BE2C (cell line): ENCODE measurements at regions not wholly inside any gene's neighbourhood (a gene's known extent, or its start where the extent isn't known, plus 50 kb on each side); places are given as distances from the start of the nearest gene placed in this dataset.

Source experiments
- DNase-seq: peaks from one replicate; pipeline ENCODE4 v3.0.0-alpha.2; 2020
- H3K27me3 ChIP-seq: fragments of 250-450 bp; sonication (Bioruptor Pico); 2 replicates; pipeline ENCODE4 v1.5.1; 2020; ENCODE audit warnings: mild to moderate bottlenecking
- H3K36me3 ChIP-seq: fragments of 250-450 bp; sonication (Bioruptor Pico); 2 replicates; pipeline ENCODE4 v1.5.1; 2020; ENCODE audit warnings: mild to moderate bottlenecking
- H3K4me1 ChIP-seq: fragments of 250-450 bp; sonication (Bioruptor Pico); 2 replicates; pipeline ENCODE4 v1.5.1; 2020
- H3K4me3 ChIP-seq: 2 replicates; pipeline ENCODE4 v1.5.1; 2011; ENCODE audit warnings: low read depth, low read length
- H3K9me3 ChIP-seq: fragments of 250-450 bp; sonication (Bioruptor Pico); 2 replicates; pipeline ENCODE4 v1.5.1; 2020
- CTCF ChIP-seq: IDR thresholded peaks from 2 replicates; pipeline ENCODE4 v1.5.1; 2012; ENCODE audit warnings: mild to moderate bottlenecking, low read depth, low read length

- Histone ChIP-seq H3K36me3 (no peaks in the 10 kb centered on the region), H3K4me3 (no peak overlapping the region)
- DNase-seq: no peak
Observed at GRCh38 chr5:67998709-67999261, 216.8 kb upstream of the PIK3R1 start.

GRCh38 chr5:67997892-67998457 lies 217.6 kb upstream of the PIK3R1 start:
- TF ChIP-seq CTCF: no peak
- Histone ChIP-seq H3K27me3 (no peaks in the 10 kb centered on the region), H3K4me3 (no peak overlapping the region), H3K36me3 (no peaks in the 10 kb centered on the region), H3K9me3 (no peaks in the 10 kb centered on the region), H3K4me1 (no peaks in the 10 kb centered on the region)
- no peak for DNase-seq

More at GRCh38 chr5:67998709-67999261, 216.8 kb upstream of the PIK3R1 start:
- no peak for TF ChIP-seq CTCF
- H3K27me3 ChIP-seq: no peaks in the 10 kb centered on the region
- H3K9me3 ChIP-seq: no peaks in the 10 kb centered on the region
- no peaks in the 10 kb centered on the region for H3K4me1 ChIP-seq

- Histone ChIP-seq H3K36me3 (no peaks in the 10 kb centered on the region), H3K4me1 (no peaks in the 10 kb centered on the region), H3K4me3 (no peak overlapping the region), H3K9me3 (no peaks in the 10 kb centered on the region), H3K27me3 (no peaks in the 10 kb centered on the region)
- no peak for TF ChIP-seq CTCF
- no peak for DNase-seq
Observed at GRCh38 chr5:67997148-67997547, 218.4 kb upstream of the PIK3R1 start.

GRCh38 chr5:67996596-67996995 lies 219.0 kb upstream of the PIK3R1 start:
- Histone ChIP-seq H3K4me3 (no peak overlapping the region), H3K36me3 (no peaks in the 10 kb centered on the region), H3K4me1 (no peaks in the 10 kb centered on the region), H3K27me3 (no peaks in the 10 kb centered on the region), H3K9me3 (no peaks in the 10 kb centered on the region)
- TF ChIP-seq CTCF: no peak
- DNase-seq: no peak

GRCh38 chr5:67992923-67993322 lies 222.6 kb upstream of the PIK3R1 start:
- no peak for DNase-seq
- no peaks in the 10 kb centered on the region for H3K4me1 ChIP-seq
- no peaks in the 10 kb centered on the region for H3K27me3 ChIP-seq
- TF ChIP-seq CTCF: no peak
- no peak overlapping the region for H3K4me3 ChIP-seq
- H3K36me3 ChIP-seq: no peaks in the 10 kb centered on the region
- no peaks in the 10 kb centered on the region for H3K9me3 ChIP-seq

- DNase-seq: no peak
- TF ChIP-seq CTCF: no peak
- H3K9me3 ChIP-seq: no peaks in the 10 kb centered on the region
Observed at GRCh38 chr5:67989456-67989855, 226.1 kb upstream of the PIK3R1 start.

More at GRCh38 chr5:67989456-67989855, 226.1 kb upstream of the PIK3R1 start:
- Histone ChIP-seq H3K27me3 (no peaks in the 10 kb centered on the region), H3K4me3 (no peak overlapping the region), H3K4me1 (no peaks in the 10 kb centered on the region), H3K36me3 (no peaks in the 10 kb centered on the region)
